CD4-positive, alpha-beta T cell (primary cell): ENCODE measurements at regions not wholly inside any gene's neighbourhood (a gene's known extent, or its start where the extent isn't known, plus 50 kb on each side); places are given as distances from the start of the nearest gene placed in this dataset.

Source experiments
- ATAC-seq: fragments of 200-7000 bp; cut with Tn5 transposase; one replicate; pipeline ENCODE4 v1.10.0; 2022; ENCODE audit warnings: mild to moderate bottlenecking; ENCODE audit not compliant: poor library complexity
- CTCF ChIA-PET: fragments of 350-600 bp; sonication (Branson Sonifier 250); formaldehyde crosslinking; loops from one replicate; lab custom pipeline; 2021; ENCODE audit warnings: antibody characterized with exemption, inconsistent platforms; lab: Charles Lee
- POLR2A ChIA-PET: fragments of 350-600 bp; sonication (Branson Sonifier 250); formaldehyde crosslinking; loops from one replicate; lab custom pipeline; 2021; ENCODE audit warnings: antibody characterized with exemption, inconsistent platforms; lab: Charles Lee
- DNase-seq, 14 experiments: peaks; one replicate each; pipeline ENCODE4 v3.0.0-alpha.2; 2013 to 2020; ENCODE audit warnings: mixed read lengths in 2 of 14
- H3K27ac ChIP-seq, 2 donors: one replicate each; pipeline versions ENCODE4 v1.5.1 to v1.7.0; 2013; ENCODE audit warnings: low read length in 2 of 2, low read depth in 1 of 2, mild to moderate bottlenecking in 1 of 2
- H3K27me3 ChIP-seq, 2 experiments: 1 replicate in 1 of 2; 2 replicates in 1 of 2; pipeline versions ENCODE4 v1.6.1 to v1.7.0; 2013; ENCODE audit warnings: low read length in 2 of 2, control low read depth in 1 of 2, mild to moderate bottlenecking in 1 of 2, moderate library complexity in 1 of 2; ENCODE audit not compliant: insufficient read depth in 2 of 2, control insufficient read depth in 1 of 2
- H3K36me3 ChIP-seq: one replicate; pipeline ENCODE4 v1.6.1; 2013; ENCODE audit warnings: low read length, control low read depth; ENCODE audit not compliant: insufficient read depth
- H3K4me1 ChIP-seq: one replicate; pipeline ENCODE4 v1.6.1; 2013; ENCODE audit warnings: low read length, control low read depth; ENCODE audit not compliant: insufficient read depth
- H3K4me3 ChIP-seq: one replicate; pipeline ENCODE4 v1.5.1; 2013; ENCODE audit warnings: mild to moderate bottlenecking, low read length, moderate library complexity
- H3K9me3 ChIP-seq, 2 experiments: 1 replicate in 1 of 2; 2 replicates in 1 of 2; pipeline versions ENCODE4 v1.6.1 to v1.7.0; 2013; ENCODE audit warnings: low read length in 2 of 2, mild to moderate bottlenecking in 2 of 2, control low read depth in 1 of 2, moderate library complexity in 1 of 2; ENCODE audit not compliant: control insufficient read depth in 1 of 2, insufficient read depth in 1 of 2
- H3K27ac Mint-ChIP-seq: one replicate; pipeline ENCODE4 v1.8.0; 2020; ENCODE audit warnings: mixed read lengths
- H3K27me3 Mint-ChIP-seq: one replicate; pipeline ENCODE4 v1.8.0; 2021; ENCODE audit warnings: mixed read lengths
- H3K36me3 Mint-ChIP-seq: one replicate; pipeline ENCODE4 v1.8.0; 2021; ENCODE audit warnings: low read depth, mixed read lengths
- H3K4me1 Mint-ChIP-seq: one replicate; pipeline ENCODE4 v1.8.0; 2021; ENCODE audit warnings: low read depth, mixed read lengths
- H3K4me3 Mint-ChIP-seq: one replicate; pipeline ENCODE4 v1.8.0; 2020; ENCODE audit warnings: mild to moderate bottlenecking, mixed read lengths
- H3K9me3 Mint-ChIP-seq: one replicate; pipeline ENCODE4 v1.8.0; 2020; ENCODE audit warnings: mixed read lengths
- CTCF ChIP-seq: fragments of 200-600 bp; IDR thresholded peaks from one replicate; pipeline ENCODE4 v1.8.0; 2022; ENCODE audit warnings: antibody characterized with exemption, mild to moderate bottlenecking
- intact Hi-C, 2 experiments: fragments of 100-400 bp; cut with DNase I in 1 of 2; cut with micrococcal nuclease in 1 of 2; formaldehyde crosslinking; loops; one replicate each; pipeline versions ENCODE4 v1.15.1 to v1.9.0; 2023 to 2025; cut with DNase I, micrococcal nuclease

- no peak for TF ChIP-seq CTCF
- ATAC-seq (no peak), DNase-seq (no peak)
- Mint-ChIP-seq H3K36me3 (no peaks in the 10 kb centered on the region), H3K9me3 (peaks cover 5% of the 10 kb centered on the region), H3K4me1 (no peaks in the 10 kb centered on the region), H3K4me3 (no peak overlapping the region), H3K27me3 (no peaks in the 10 kb centered on the region), H3K27ac (no peak overlapping the region)
- no peak overlapping the region for H3K4me3 ChIP-seq
- no peaks in the 10 kb centered on the region for H3K4me1 ChIP-seq
- no peaks in the 10 kb centered on the region for H3K9me3 ChIP-seq
- H3K27me3 ChIP-seq = no peaks in the 10 kb centered on the region
- intact Hi-C loops = no loop called here
- no peaks in the 10 kb centered on the region for H3K36me3 ChIP-seq
- CTCF ChIA-PET = no interaction called here
- POLR2A ChIA-PET = no interaction called here
- H3K27ac ChIP-seq = no peak overlapping the region
These were observed 274.2 kb upstream of the CCNH start for GRCh38 chr5:87686975-87687374.

GRCh38 chr5:87686018-87686417 lies 273.3 kb upstream of the CCNH start:
- Histone ChIP-seq H3K4me1 (no peaks in the 10 kb centered on the region), H3K4me3 (no peak overlapping the region), H3K36me3 (no peaks in the 10 kb centered on the region), H3K9me3 (no peaks in the 10 kb centered on the region), H3K27ac (no peak overlapping the region), H3K27me3 (no peaks in the 10 kb centered on the region)
- Mint-ChIP-seq H3K27ac (no peak overlapping the region), H3K9me3 (peaks cover 5% of the 10 kb centered on the region), H3K4me3 (no peak overlapping the region), H3K36me3 (no peaks in the 10 kb centered on the region), H3K27me3 (no peaks in the 10 kb centered on the region), H3K4me1 (no peaks in the 10 kb centered on the region)
- ATAC-seq (no peak), DNase-seq (no peak)
- CTCF ChIA-PET = no interaction called here
- intact Hi-C loops = no loop called here
- POLR2A ChIA-PET = no interaction called here
- no peak for TF ChIP-seq CTCF

- no peaks in the 10 kb centered on the region for H3K27me3 ChIP-seq
- CTCF ChIA-PET = no interaction called here
- no peak for DNase-seq
- no peaks in the 10 kb centered on the region for H3K4me1 ChIP-seq
- Mint-ChIP-seq H3K27me3 (peaks cover 6% of the 10 kb centered on the region), H3K4me1 (no peaks in the 10 kb centered on the region), H3K4me3 (no peak overlapping the region), H3K9me3 (no peaks in the 10 kb centered on the region), H3K36me3 (no peaks in the 10 kb centered on the region), H3K27ac (no peak overlapping the region)
- POLR2A ChIA-PET = no interaction called here
- no peak overlapping the region for H3K27ac ChIP-seq
- no peak for ATAC-seq
- TF ChIP-seq CTCF = no peak
- no peaks in the 10 kb centered on the region for H3K36me3 ChIP-seq
- H3K9me3 ChIP-seq = no peaks in the 10 kb centered on the region
- intact Hi-C loops = no loop called here
- H3K4me3 ChIP-seq = no peak overlapping the region
These were observed 261.5 kb upstream of the CCNH start for GRCh38 chr5:87674235-87674634.
